PC-3 (cell line): ENCODE measurements at regions not wholly inside any gene's neighbourhood (a gene's known extent, or its start where the extent isn't known, plus 50 kb on each side); places are given as distances from the start of the nearest gene placed in this dataset.

Source experiments
- EZH2 ChIP-seq: fragments of 300-600 bp; sonication (generic); IDR thresholded peaks from one replicate; pipeline ENCODE4 v1.6.1; 2017; ENCODE audit warnings: antibody characterized with exemption, mild to moderate bottlenecking, low read length; ENCODE audit not compliant: unreplicated experiment
- EZH2phosphoT487 ChIP-seq: fragments of 300-600 bp; sonication (generic); IDR thresholded peaks from 2 replicates; pipeline ENCODE4 v1.6.1; 2018; ENCODE audit warnings: mild to moderate bottlenecking, antibody characterized with exemption, low read length, borderline replicate concordance
- TF ChIP-seq, protein P1 (sequence below): fragments of 300-600 bp; sonication (generic); conservative IDR thresholded peaks from 2 replicates; pipeline ENCODE4 v1.5.1; 2017; ENCODE audit warnings: antibody characterized with exemption, low read depth, mild to moderate bottlenecking, low read length

DNA sequence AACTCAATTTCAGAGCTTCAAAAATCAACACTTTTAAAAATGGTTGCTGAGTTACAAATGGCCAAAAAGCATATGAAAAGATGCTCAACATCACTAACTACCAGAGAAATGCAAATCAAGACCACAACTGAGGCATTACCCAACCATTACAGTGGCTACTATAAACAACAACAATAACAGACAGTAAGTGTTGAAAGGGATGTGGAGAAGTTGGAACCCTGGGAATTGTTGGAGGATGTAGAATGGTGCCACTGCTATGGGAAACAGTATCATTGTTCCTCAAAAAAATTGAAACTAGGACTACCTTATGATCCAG lies 173.3 kb upstream of the SPRED2 start:
- TF ChIP-seq, protein P1, sequence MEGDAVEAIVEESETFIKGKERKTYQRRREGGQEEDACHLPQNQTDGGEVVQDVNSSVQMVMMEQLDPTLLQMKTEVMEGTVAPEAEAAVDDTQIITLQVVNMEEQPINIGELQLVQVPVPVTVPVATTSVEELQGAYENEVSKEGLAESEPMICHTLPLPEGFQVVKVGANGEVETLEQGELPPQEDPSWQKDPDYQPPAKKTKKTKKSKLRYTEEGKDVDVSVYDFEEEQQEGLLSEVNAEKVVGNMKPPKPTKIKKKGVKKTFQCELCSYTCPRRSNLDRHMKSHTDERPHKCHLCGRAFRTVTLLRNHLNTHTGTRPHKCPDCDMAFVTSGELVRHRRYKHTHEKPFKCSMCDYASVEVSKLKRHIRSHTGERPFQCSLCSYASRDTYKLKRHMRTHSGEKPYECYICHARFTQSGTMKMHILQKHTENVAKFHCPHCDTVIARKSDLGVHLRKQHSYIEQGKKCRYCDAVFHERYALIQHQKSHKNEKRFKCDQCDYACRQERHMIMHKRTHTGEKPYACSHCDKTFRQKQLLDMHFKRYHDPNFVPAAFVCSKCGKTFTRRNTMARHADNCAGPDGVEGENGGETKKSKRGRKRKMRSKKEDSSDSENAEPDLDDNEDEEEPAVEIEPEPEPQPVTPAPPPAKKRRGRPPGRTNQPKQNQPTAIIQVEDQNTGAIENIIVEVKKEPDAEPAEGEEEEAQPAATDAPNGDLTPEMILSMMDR, result no peak
- TF ChIP-seq EZH2 (no peak), EZH2phosphoT487 (no peak)
